Cardiac septum (tissue), 1 donor: ENCODE measurements at regions not wholly inside any gene's neighbourhood (a gene's known extent, or its start where the extent isn't known, plus 50 kb on each side); places are given as distances from the start of the nearest gene placed in this dataset.

Experiments
- DNase-seq: peaks from one replicate; pipeline ENCODE4 v3.0.0-alpha.2; 2020; ENCODE audit warnings: low spot score
- intact Hi-C: fragments of 100-400 bp; cut with DNase I; formaldehyde crosslinking; loops from one replicate; pipeline ENCODE4 v1.14.0; 2022
- donor health status: DM: no; HTN: no; CAD: no.

- intact Hi-C loops: no loop called here
- DNase-seq: no peak
Observed at GRCh38 chr6:139685009-139685408, 310.6 kb upstream of the CITED2 start.

GRCh38 chr6:139680819-139681218, 306.4 kb upstream of the CITED2 start:
- no peak for DNase-seq
- intact Hi-C loops: no loop called here

- DNase-seq: no peak
- intact Hi-C loops: no loop called here
Observed at GRCh38 chr6:139679516-139680179, 305.2 kb upstream of the CITED2 start.

- intact Hi-C loops: no loop called here
- DNase-seq: no peak
Observed at GRCh38 chr6:139676718-139677117, 302.3 kb upstream of the CITED2 start.

- no peak for DNase-seq
- intact Hi-C loops: no loop called here
Observed at GRCh38 chr6:139666284-139666683, 291.8 kb upstream of the CITED2 start.

GRCh38 chr6:139663996-139664395, 289.5 kb upstream of the CITED2 start:
- no peak for DNase-seq
- intact Hi-C loops: no loop called here

- DNase-seq: no peak
- intact Hi-C loops: no loop called here
Observed at GRCh38 chr6:139659711-139660110, 285.3 kb upstream of the CITED2 start.

GRCh38 chr6:139659196-139659595, 284.7 kb upstream of the CITED2 start:
- DNase-seq: no peak
- intact Hi-C loops: no loop called here

- DNase-seq: no peak
- intact Hi-C loops: no loop called here
Observed at GRCh38 chr6:139657119-139657518, 282.7 kb upstream of the CITED2 start.

- DNase-seq: no peak
- intact Hi-C loops: no loop called here
Observed at GRCh38 chr6:139655783-139656705, 281.6 kb upstream of the CITED2 start.

- DNase-seq: no peak
- intact Hi-C loops: no loop called here
Observed at GRCh38 chr6:139654888-139655782, 280.7 kb upstream of the CITED2 start.

GRCh38 chr6:139654309-139654708, 279.9 kb upstream of the CITED2 start:
- DNase-seq: no peak
- intact Hi-C loops: no loop called here

GRCh38 chr6:139653111-139653510, 278.7 kb upstream of the CITED2 start:
- intact Hi-C loops: no loop called here
- no peak for DNase-seq

- DNase-seq: no peak
- intact Hi-C loops: no loop called here
Observed at GRCh38 chr6:139650941-139651340, 276.5 kb upstream of the CITED2 start.

GRCh38 chr6:139649732-139650131, 275.3 kb upstream of the CITED2 start:
- no peak for DNase-seq
- intact Hi-C loops: no loop called here

- no peak for DNase-seq
- intact Hi-C loops: no loop called here
Observed at GRCh38 chr6:139649128-139649527, 274.7 kb upstream of the CITED2 start.

- DNase-seq: no peak
- intact Hi-C loops: no loop called here
Observed at GRCh38 chr6:139648430-139649000, 274.1 kb upstream of the CITED2 start.

GRCh38 chr6:139647841-139648240, 273.4 kb upstream of the CITED2 start:
- no peak for DNase-seq
- intact Hi-C loops: no loop called here

GRCh38 chr6:139647016-139647415, 272.6 kb upstream of the CITED2 start:
- no peak for DNase-seq
- intact Hi-C loops: no loop called here

- intact Hi-C loops: no loop called here
- no peak for DNase-seq
Observed at GRCh38 chr6:139644821-139645220, 270.4 kb upstream of the CITED2 start.
